Putamen (tissue), 1 donor: ENCODE measurements at regions not wholly inside any gene's neighbourhood (a gene's known extent, or its start where the extent isn't known, plus 50 kb on each side); places are given as distances from the start of the nearest gene placed in this dataset.

Source experiments
- DNase-seq: peaks from one replicate; pipeline ENCODE4 v3.0.0-alpha.2; 2016; ENCODE audit warnings: low spot score

DNA sequence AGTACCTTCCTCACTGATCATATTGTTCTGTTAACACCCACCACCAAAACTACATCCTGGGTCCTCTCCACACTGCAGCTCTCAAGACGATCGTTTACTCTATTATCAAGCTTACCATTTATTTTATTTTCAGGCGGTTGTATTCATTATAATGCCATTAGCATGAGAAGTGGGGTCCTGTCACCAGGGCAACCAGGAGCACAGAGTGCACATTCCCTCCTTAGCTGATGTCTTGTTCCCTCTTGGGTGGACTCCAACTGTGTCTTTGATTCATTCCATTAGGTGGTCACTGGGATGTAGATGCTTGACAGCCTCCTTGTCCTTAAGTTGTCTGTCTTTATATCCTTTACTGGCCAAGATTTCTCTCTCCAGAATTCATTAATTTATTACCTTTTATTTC lies 965.9 kb upstream of the EEF2KMT start:
- no peak for DNase-seq

DNA sequence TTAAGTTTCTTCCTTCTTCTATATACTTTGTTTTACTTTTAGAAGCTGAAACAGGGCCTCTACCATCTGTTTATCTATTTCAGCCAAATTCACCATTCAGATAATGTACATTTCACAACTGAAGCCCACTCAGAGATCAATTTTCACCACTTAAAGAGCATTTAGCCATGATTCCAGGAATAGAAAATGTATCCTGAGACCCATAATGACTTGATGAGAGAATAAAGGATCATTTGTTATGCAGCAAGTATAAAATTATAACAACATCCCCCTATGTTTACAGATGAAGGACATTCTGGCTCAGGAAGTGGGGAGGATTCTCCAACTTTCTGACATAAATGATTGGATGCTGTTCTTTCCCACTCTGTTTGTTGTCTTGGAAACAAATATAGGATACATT lies 962.1 kb upstream of the EEF2KMT start:
- no peak for DNase-seq

DNA sequence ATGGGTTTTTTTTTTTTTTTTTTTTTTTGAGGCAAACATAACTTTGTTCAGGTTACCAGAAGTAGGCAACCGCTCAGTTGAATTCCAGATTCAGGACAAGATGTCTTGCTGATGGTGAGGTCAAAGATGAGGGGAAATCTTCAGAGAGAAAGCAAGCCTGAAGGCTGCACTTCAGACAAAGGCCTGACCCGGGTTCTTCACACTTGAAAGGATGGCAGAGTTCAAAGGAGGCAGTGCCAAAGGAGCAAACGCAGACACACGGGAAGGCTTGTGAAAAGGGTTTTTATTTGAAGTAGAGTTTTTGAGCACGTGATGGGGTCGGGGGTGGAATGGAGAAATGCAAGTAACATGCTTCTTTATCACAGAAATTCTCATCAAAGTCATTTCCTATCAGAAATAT lies 960.2 kb upstream of the EEF2KMT start:
- DNase-seq: no peak

DNA sequence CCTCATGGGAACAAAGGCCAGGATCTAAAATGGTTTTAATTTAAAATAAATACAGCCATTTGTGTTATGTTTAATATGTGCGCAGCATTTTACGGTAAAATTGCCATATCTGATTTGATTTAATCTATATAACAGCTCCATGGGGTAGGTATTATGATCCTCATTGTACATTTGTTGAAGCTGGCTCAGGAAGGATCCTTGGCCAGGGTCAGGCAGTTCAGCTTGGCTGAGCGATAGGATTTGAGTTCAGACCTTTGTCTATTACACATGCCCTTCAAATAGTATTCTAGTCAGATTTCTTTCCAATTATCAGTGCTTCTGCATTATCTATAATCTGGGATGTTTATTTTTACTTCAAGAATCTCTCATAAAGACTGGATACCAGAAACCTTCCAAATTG lies 950.4 kb upstream of the EEF2KMT start:
- no peak for DNase-seq

DNA sequence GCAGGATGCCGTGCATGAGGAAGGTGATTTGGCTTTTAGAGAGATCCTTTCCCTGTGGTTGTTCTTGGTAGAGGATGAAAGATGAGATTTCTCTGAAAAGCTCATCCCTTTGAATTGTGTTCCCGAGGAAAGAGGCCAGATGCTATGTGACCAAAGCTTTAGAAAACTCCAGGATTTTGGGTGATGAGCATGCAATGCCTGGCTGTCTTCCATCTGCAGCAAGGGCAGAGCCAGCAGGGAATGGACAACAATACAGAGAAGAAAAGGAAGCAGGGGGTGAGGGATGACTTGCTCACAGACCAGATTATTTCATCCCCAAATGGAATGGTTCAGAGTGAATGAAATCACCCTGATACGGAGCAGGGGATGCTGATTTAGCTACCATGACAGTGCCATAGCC lies 949.7 kb upstream of the EEF2KMT start:
- DNase-seq: no peak

DNA sequence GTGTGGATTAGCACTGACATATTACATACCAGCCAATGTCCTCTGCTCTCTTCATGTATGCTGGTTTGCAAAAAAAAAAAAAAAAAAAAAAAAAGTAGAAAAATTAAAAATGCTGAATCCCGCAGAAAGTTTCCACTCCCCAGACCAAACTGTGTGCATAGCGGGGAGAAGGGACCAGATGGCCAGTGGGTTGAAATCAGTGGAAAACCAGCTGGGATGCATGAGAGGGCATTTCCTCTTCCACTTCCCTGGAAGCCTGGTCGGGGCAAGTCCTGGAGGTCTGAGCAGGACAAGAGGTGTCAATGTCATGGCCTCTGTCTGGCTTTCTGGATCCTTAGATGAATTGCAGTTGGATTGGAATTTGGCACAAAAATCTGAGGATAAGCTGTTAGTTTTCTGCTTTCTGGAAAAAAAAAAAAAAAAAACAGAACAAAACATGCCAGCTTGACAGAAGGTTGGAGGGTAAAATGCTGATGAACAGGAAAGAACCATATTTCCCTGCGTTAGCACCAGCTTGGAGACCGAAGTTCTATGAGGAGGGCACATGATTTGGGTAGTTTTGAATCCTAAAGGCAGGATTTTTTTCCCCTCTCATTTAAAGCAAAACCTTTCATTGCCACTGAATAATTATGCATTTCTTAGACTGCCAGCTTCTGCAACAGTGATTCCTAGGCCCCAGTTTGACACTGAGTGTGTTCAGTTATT lies 941.5 kb upstream of the EEF2KMT start:
- no peak for DNase-seq

DNA sequence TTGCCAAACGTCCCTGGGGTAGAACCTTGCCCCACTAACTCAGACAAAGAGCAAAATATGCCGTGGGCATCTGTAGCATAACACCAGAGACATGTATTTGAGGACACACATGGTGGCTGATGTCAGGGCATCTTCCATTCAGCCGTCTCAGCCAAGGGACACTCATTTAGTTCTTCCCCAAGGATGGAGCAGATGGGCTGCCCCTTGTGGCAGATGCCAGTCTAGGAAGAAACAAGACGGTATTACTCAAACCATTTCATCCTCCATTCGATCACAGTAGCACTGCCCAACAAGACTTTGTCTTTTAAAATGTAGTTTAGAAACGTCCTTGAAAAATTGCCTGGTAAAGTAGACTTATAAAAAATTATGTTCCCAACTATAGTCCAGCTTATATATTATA lies 937.6 kb upstream of the EEF2KMT start:
- DNase-seq: no peak

DNA sequence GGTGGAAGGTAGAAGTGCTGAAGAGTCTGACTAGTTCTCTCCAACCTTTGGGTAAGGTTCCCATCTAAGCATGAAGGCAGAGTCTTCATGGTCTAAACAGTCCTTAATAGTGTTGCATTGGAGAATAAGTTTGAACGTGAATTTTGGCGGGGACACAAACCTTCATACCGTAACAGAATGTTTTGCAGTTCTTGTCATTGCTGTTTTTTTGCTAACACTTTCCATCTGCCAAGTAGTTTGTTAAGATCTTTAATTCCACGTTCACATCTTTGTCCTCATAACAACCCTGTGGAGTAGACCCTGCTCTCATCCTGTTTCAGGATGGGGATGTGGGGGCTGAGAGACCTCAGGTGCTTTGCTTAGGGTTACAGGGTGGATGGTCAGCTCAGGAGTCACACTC lies 936.9 kb upstream of the EEF2KMT start:
- DNase-seq: no peak

DNA sequence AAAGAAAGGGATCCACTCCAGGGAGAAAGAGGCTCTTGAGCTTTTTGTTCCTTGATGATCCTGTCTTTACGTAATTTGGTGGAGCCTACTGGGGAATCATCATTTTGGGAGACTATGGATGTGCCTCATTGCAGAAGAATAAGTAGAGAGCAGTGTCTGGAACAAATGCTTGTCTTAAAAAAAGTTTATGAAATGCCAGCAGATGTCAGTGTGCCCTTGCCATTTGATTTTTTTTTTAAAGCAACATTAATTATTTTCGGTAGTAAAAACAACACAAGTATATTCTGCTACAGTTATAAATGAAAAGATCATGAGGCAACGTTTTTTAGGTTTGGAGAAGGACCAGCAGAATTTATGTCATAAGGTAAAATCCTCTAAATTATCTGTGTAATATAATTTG lies 934.8 kb upstream of the EEF2KMT start:
- DNase-seq: no peak

DNA sequence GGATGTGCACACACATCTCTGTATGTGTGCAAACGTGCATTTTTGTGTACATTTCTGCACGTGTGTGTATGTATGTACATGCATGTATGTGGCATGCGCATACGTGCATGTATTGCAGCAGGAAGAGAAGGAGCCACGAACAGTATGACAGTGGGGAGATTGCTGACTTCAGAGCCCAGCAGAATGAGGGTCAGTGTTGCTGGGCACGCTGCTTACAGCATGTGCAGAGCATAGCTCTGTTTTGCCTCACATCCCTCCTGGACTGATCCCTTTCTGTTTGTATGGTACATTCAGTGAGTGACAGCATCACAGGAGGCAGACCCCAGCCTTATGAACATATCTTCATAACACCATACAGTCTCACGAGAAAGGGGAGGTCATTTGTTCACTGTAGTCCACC lies 934.0 kb upstream of the EEF2KMT start:
- no peak for DNase-seq

DNA sequence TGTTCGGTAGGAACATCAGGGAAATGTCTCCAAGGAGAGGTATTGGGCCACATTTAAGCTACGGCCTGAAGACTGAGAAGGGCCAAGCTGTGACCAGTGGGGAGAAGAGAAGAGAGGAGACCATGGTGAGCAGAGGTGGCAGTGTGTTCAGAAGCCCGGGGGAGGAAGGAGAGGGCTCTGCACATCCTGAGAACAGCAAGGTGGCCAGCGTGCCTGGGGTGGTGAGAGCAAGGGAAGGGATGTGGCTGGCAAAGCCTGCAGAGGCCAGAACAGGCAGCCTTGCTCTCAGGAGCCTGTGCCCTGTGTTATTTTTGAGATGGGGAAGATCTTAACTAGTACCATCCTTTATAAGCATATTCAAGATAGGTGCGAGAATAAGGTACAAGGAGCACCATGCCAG lies 933.5 kb upstream of the EEF2KMT start:
- no peak for DNase-seq

DNA sequence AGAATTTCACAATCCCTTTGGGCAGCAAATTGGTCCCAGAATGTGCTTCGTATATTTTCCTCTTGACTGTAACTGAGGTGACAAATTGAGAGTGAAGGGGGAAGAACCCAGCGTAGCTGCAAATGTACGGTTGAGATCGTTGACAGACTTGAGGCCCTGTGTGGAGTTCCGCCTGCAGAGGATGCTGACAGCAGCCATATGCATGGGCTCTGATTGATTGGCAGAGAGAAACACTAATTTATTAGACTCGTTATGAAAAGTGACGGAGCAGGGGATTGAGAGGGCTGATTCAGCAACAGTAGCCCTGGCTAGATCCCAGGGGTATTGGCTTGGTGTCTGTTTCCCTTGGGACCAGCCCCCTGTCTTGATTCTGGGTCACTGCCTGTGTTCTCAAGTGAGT lies 930.1 kb upstream of the EEF2KMT start:
- no peak for DNase-seq

DNA sequence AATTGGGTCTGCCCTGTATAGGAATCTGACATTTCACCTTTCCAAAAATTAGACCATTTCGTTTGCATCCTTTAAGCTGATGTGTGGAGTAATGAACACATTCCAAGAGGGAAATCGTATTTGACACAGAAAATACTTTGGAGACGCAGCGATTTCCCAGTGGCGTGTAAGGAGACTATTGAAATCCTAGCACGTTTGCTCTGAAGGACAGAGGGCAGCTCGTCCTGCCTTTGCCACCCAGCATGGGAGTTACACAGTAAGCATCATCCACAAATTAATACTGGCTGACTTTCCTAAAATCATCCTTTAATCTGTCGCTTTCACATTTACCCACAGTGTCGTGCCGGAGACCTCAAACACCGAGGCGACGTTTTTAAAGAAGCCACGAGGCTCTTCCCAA lies 925.9 kb upstream of the EEF2KMT start:
- no peak for DNase-seq

DNA sequence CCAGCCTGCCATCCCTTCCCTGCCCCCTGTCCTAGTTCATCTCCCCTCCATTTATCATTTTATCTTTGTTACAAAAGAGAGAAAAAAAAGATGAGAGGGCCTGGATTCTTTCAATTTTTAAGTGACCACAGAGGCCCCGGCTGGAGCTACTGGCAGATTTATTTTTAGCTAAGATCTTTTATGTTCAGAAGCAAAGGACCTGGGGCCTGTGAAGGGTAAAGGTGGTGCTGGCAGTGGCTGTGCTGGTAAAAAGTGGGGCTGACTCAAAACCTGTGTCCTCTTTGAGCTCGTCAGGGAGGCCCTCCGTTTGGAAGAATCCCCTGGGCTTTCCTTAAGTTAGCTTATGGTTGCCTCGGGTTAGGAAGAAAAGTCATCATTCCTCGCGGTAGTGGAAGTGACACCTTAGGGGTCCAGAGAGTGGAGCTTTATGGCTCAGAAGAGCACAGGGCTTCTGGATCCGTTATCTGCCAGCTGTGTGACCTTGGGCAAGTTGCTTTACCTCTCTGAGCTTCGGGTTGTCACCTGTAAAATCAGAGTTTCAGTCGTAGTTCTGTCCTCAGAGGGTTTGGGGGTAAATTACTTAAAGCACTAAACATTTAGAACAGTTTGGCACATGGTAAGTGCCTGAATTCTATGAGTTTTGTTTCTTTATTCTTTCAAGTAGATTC lies 923.8 kb upstream of the EEF2KMT start:
- no peak for DNase-seq

DNA sequence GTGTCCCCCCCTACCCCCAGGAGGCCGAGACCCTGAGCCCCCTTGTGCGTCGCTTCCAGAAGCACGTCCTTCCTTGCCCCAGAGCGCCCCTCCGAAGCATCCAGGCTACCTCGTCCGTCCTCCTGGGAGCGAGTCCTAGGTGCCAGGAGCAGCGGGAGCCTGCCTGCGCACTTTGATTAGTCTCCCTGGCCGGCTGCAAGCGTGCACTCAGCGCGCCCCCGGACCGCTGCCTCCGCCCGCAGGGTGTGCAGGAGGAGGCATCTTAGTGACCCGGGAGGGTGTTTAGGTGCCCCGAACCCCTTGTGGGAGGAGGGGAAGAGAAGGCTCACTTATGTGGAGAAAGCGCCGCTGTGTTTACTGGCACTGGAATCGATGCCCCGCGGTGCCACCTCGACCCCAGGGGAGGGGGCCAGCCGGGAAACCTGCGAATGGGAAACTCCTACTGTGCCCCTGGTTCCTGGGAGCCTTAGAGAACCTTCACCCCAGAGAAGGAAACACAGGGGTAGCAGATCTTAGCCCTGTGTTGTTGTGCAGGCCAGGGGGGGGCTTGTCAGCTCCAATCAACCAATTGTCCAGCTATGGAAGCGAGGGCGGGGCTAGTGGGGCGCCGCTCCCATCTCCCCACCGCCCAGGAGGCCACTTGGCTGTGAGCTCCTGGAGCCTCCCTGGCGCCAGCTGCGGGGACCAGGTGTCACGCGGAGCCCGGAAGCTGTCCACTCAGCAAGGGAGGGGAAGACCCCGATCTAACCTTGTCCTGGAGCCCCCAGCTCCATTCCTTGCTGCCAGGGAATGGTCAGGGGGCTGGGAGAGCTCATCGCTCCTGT lies 922.8 kb upstream of the EEF2KMT start:
- DNase-seq: no peak

DNA sequence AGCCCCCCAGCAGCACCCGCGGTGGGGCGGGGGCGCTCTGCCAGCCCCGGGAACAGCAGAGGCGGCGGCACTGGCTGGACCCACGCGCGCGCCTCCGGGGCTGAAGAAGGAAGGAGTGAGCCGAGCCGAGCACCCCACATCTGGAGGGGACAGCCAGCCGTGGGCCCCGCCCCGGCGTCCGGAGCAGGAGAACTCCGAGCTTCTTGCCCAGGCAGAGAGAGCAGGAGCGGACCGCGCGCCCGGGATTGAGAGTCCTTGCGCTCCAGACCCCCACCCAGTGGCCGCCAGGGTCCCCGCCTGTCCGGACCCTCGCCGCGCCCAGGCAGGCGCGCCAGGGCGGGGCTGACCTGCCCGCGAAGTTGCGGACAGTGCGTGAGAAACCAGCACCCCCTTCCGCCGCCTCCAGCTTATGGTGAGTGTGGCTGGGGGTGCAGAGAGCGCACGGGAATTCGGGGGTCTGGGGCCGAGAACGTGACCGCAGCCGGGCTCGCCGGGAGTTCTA lies 921.9 kb upstream of the EEF2KMT start:
- DNase-seq: no peak

DNA sequence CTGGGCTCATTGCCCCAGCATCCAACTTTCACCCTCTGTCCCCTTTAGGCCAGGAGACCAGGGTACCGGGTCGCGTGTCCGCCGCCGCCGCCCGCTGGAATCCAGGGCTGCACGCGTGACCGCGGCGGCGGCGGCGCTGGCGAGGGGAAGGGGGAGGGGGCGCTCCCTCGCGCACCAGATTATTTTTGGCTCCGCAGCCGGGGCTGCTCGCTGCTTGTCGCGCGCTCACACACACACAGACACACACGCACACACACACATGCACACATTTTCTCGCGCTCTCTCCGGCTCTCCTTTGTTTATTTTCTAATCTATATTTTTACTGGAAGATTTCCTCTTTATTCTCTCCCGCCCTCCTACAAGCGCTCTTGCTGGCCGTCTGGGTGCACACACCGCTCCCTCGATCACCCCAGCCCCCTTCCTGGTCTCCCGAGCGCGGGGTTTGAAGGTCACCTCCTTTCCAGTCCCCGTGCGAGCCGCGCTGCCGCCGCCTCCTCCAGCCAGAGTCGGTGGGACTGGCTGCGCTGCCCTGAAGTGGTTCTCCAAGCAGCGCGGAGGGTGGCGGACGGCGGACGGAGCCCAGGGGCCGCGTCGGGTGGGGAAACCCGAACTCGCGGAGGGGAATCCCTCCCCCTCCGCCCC lies 921.4 kb upstream of the EEF2KMT start:
- no peak for DNase-seq

DNA sequence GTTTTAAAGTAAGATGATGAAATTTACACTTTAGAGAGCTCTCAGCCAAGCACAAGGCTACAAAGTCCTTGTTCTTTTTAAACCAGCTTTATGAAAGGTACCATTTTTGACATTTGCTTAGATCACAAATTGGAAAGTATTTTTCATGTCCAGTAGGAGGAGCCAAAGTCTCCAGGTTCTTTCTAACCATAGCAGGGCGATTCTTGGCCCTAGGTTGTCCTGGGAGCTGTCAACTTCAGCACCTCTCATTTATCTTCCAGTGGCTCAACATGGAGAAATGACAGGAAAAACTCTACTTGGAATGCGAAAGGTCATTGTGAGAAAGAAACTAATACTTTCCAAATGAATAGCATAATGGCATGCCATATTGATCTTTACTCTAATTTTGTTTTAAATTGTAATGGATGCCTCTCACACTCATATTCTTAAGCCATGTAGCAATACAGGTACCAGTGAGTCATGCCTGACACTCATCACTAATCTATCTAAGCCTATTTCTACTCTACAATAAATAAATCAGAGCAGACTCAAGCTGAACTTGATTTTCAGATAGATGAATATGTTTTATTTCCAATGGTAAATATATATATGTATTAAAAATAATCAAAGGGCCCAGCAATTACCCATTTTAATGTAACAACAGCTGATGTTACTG lies 919.1 kb upstream of the EEF2KMT start:
- no peak for DNase-seq

DNA sequence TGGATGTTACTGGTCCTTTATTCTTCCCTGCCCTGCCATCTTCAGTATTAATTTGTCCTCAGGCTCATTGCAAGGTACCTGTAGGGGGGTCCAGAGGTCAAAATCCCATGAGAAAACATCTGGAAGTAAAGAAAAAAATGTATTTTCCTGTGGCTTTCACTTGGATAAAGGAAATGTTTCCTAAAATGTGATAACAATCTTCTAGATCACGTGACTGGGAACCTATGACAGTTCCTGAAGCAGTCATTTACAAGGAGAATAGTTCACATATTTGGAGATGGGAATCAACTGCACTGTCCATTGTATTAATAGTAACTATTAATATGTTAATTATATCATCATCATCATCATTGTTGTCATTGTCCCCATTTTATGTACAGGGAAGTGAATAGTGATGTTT lies 915.1 kb upstream of the EEF2KMT start:
- no peak for DNase-seq

DNA sequence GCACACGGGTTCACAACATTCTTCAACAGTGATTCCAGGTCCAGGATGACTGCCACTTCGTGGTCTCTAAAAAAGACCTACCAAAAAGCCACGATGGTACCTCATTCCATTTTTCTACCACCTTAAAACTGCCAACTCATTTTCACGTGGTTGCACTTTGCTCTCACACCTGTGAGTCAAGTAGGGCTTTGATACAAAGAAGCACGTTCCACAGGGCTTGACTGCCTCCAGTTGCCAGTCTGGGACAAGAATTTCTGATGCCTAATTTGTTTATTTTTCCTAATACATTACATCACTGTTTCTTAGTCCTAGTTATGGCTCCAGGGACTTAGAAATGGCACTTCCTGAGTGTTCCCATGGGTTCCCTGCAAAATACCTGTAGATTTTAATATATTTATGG lies 911.6 kb upstream of the EEF2KMT start:
- DNase-seq: no peak

DNA sequence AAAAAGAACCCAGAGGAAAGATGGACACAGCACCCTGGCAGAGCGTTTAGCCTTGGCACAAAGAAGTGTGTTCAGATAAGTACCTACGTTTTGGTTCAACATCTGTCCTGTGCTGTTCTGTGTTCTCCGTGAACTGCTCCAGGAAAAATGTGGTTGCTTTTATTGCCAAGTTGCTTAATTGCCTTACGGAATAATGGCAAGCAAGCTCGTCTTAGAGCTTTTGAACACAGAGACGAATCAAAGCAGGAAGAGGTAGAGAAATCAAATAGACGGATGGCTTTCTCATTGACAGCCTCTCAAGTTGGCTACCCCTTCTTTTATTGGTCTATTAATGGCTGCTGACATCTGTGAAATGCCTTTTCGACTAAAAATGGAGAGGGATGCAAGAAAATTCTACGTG lies 911.1 kb upstream of the EEF2KMT start:
- DNase-seq: no peak

DNA sequence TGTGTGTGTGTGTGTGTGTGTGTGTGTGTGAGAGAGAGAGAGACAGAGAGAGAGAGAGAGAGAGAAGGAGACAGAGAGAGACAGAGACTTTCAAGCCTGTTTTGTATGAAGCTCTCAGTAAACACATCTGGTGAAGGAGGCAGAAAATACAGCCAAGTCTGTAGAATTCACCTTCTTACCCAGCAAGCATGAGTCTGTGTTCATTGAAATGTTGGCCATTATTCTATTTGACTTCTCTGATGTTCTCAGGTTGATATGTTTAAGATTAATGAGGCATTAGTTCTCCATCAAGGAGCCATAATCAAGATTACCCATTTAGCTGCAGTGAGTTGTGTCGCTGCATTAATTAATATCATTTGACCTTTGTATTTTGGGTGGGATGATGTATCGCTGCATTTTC lies 895.8 kb upstream of the EEF2KMT start:
- no peak for DNase-seq
